Mesenchymal stem cell (in vitro differentiated cells and primary cell): ENCODE measurements at regions not wholly inside any gene's neighbourhood (a gene's known extent, or its start where the extent isn't known, plus 50 kb on each side); places are given as distances from the start of the nearest gene placed in this dataset.
A peak's percentile ranks its signal among the peaks of the same experiment; 100 is the strongest.

Experiments used
- DNase-seq: peaks from one replicate; pipeline ENCODE4 v3.0.0-alpha.2; 2013
- H2AFZ ChIP-seq: one replicate; pipeline ENCODE4 v1.6.1; 2013; ENCODE audit warnings: low read depth, mild to moderate bottlenecking, control low read depth, inconsistent platforms, low read length, moderate library complexity
- H2AK5ac ChIP-seq: 2 replicates; pipeline ENCODE4 v1.6.1; 2013; ENCODE audit warnings: low read length, moderate library complexity, mild to moderate bottlenecking, inconsistent platforms; ENCODE audit not compliant: severe bottlenecking
- H2BK120ac ChIP-seq: one replicate; pipeline ENCODE4 v1.6.1; 2013; ENCODE audit warnings: low read depth, mild to moderate bottlenecking, inconsistent platforms, low read length, moderate library complexity
- H2BK12ac ChIP-seq, 2 experiments: one replicate each; pipeline ENCODE4 v1.6.1; 2013; ENCODE audit warnings: inconsistent platforms in 2 of 2, low read length in 2 of 2, mild to moderate bottlenecking in 2 of 2, moderate library complexity in 2 of 2, control low read depth in 1 of 2
- H2BK15ac ChIP-seq: one replicate; pipeline ENCODE4 v1.6.1; 2013; ENCODE audit warnings: mild to moderate bottlenecking, low read depth, inconsistent platforms; ENCODE audit not compliant: poor library complexity, severe bottlenecking
- H2BK5ac ChIP-seq: 2 replicates; pipeline ENCODE4 v1.6.1; 2013; ENCODE audit warnings: low read depth, mild to moderate bottlenecking, low read length, control low read depth, inconsistent platforms; ENCODE audit not compliant: poor library complexity, severe bottlenecking
- H3K14ac ChIP-seq, 2 experiments: one replicate each; pipeline ENCODE4 v1.6.1; 2013; ENCODE audit warnings: inconsistent platforms in 2 of 2, low read length in 2 of 2, control low read depth in 1 of 2, mild to moderate bottlenecking in 1 of 2, moderate library complexity in 1 of 2
- H3K18ac ChIP-seq, 2 experiments: one replicate each; pipeline ENCODE4 v1.6.1; 2013; ENCODE audit warnings: inconsistent platforms in 2 of 2, low read length in 2 of 2, control low read depth in 1 of 2, low read depth in 1 of 2, mild to moderate bottlenecking in 1 of 2
- H3K23ac ChIP-seq, 2 experiments: one replicate each; pipeline ENCODE4 v1.6.1; 2013; ENCODE audit warnings: inconsistent platforms in 2 of 2, low read length in 2 of 2, mild to moderate bottlenecking in 2 of 2, moderate library complexity in 2 of 2, control low read depth in 1 of 2
- H3K27ac ChIP-seq: 2 replicates; pipeline ENCODE4 v1.5.1; 2013; ENCODE audit warnings: mild to moderate bottlenecking, moderate library complexity, low read length, control low read depth, inconsistent platforms; ENCODE audit not compliant: poor library complexity, severe bottlenecking
- H3K27me3 ChIP-seq, 2 experiments: 2 replicates each; pipeline versions ENCODE4 v1.6.1 to v1.7.0; 2013; ENCODE audit warnings: low read length in 2 of 2, mild to moderate bottlenecking in 2 of 2, moderate library complexity in 2 of 2, control low read depth in 1 of 2, inconsistent platforms in 1 of 2; ENCODE audit not compliant: control insufficient read depth in 1 of 2, insufficient read depth in 1 of 2
- H3K36me3 ChIP-seq, 2 experiments: 2 replicates each; pipeline versions ENCODE4 v1.6.1 to v1.7.0; 2013; ENCODE audit warnings: low read length in 2 of 2, control low read depth in 1 of 2, inconsistent platforms in 1 of 2, low read depth in 1 of 2, mild to moderate bottlenecking in 1 of 2; ENCODE audit not compliant: insufficient read depth in 2 of 2, control insufficient read depth in 1 of 2
- H3K4ac ChIP-seq, 2 experiments: one replicate each; pipeline ENCODE4 v1.6.1; 2013; ENCODE audit warnings: inconsistent platforms in 2 of 2, low read length in 2 of 2, mild to moderate bottlenecking in 2 of 2, moderate library complexity in 2 of 2, control low read depth in 1 of 2, low read depth in 1 of 2
- H3K4me1 ChIP-seq: 2 replicates; pipeline ENCODE4 v1.6.1; 2013; ENCODE audit warnings: low read depth, low read length, control low read depth; ENCODE audit not compliant: control insufficient read depth, insufficient read depth
- H3K4me2 ChIP-seq: 2 replicates; pipeline ENCODE4 v1.6.1; 2013; ENCODE audit warnings: low read length, mild to moderate bottlenecking, inconsistent platforms; ENCODE audit not compliant: poor library complexity, severe bottlenecking
- H3K4me3 ChIP-seq, 2 experiments: 2 replicates each; pipeline versions ENCODE4 v1.5.1 to v1.7.0; 2013; ENCODE audit warnings: low read length in 2 of 2, mild to moderate bottlenecking in 2 of 2, control low read depth in 1 of 2, low read depth in 1 of 2; ENCODE audit not compliant: insufficient read depth in 1 of 2
- H3K79me1 ChIP-seq: replicated peaks from 2 replicates; pipeline ENCODE4 v1.6.1; 2013; ENCODE audit warnings: mild to moderate bottlenecking, control low read depth, low read length, inconsistent platforms; ENCODE audit not compliant: poor library complexity, severe bottlenecking
- H3K9ac ChIP-seq: 2 replicates; pipeline ENCODE4 v1.7.0; 2013; ENCODE audit warnings: mild to moderate bottlenecking, low read length, moderate library complexity
- H3K9me3 ChIP-seq: 2 replicates; pipeline ENCODE4 v1.7.0; 2013; ENCODE audit warnings: mild to moderate bottlenecking, low read length; ENCODE audit not compliant: control insufficient read depth
- H4K8ac ChIP-seq: one replicate; pipeline ENCODE4 v1.6.1; 2013; ENCODE audit warnings: inconsistent platforms, mild to moderate bottlenecking, low read length, moderate library complexity
- H4K91ac ChIP-seq: one replicate; pipeline ENCODE4 v1.6.1; 2013; ENCODE audit warnings: mild to moderate bottlenecking, low read length, inconsistent platforms
- WGBS: methylation state at CpG from one replicate; pipeline ENCODE4 v1.1.7; 2013; ENCODE audit warnings: mixed read lengths; 5-methylcytosine and 5-hydroxymethylcytosine counted together

GRCh38 chr2:167506395-167506794 is 618.1 kb downstream of the XIRP2 start:
- Histone ChIP-seq H3K4me1 (peaks cover 4% of the 10 kb centered on the region), H3K79me1 (no peaks in the 10 kb centered on the region), H3K4me2 (no peak overlapping the region), H2BK120ac (no peak overlapping the region), H2BK15ac (no peak overlapping the region), H4K91ac (no peak overlapping the region), H3K9me3 (no peaks in the 10 kb centered on the region), H3K23ac (no peak overlapping the region), H3K4me3 (no peak overlapping the region), H3K36me3 (no peaks in the 10 kb centered on the region), H3K14ac (no peak overlapping the region), H3K27ac (no peak overlapping the region), H3K9ac (no peak overlapping the region), H2BK12ac (no peak overlapping the region), H2AFZ (no peak overlapping the region), H3K27me3 (no peaks in the 10 kb centered on the region), H3K4ac (no peak overlapping the region), H2AK5ac (no peak overlapping the region), H2BK5ac (no peak overlapping the region), H4K8ac (no peak overlapping the region), H3K18ac (no peak overlapping the region)
- peak; percentile 34 for DNase-seq
- no CpG with 5 or more reads among the region's 1 CpG for WGBS

- no peak overlapping the region for H2BK5ac ChIP-seq
- peaks cover 4% of the 10 kb centered on the region for H3K4me1 ChIP-seq
- H3K4me2 ChIP-seq = no peak overlapping the region
- H4K8ac ChIP-seq = no peak overlapping the region
- no peaks in the 10 kb centered on the region for H3K36me3 ChIP-seq
- H2AK5ac ChIP-seq = no peak overlapping the region
- H3K27me3 ChIP-seq = no peaks in the 10 kb centered on the region
- H3K4me3 ChIP-seq = no peak overlapping the region
- H2AFZ ChIP-seq = no peak overlapping the region
- H3K14ac ChIP-seq = no peak overlapping the region
- H3K18ac ChIP-seq = no peak overlapping the region
- no peak overlapping the region for H3K27ac ChIP-seq
- H3K9ac ChIP-seq = no peak overlapping the region
- H3K4ac ChIP-seq = no peak overlapping the region
- H4K91ac ChIP-seq = no peak overlapping the region
- H2BK120ac ChIP-seq = no peak overlapping the region
- no peak for DNase-seq
- H3K23ac ChIP-seq = no peak overlapping the region
- H2BK15ac ChIP-seq = no peak overlapping the region
- H3K9me3 ChIP-seq = no peaks in the 10 kb centered on the region
- H3K79me1 ChIP-seq = no peaks in the 10 kb centered on the region
- no peak overlapping the region for H2BK12ac ChIP-seq
Measured at GRCh38 chr2:167504695-167505094, 616.4 kb downstream of the XIRP2 start.

GRCh38 chr2:167504061-167504460 is 615.8 kb downstream of the XIRP2 start:
- no peak overlapping the region for H2BK5ac ChIP-seq
- H3K79me1 ChIP-seq = no peaks in the 10 kb centered on the region
- DNase-seq = no peak
- no peak overlapping the region for H3K4ac ChIP-seq
- no peaks in the 10 kb centered on the region for H3K9me3 ChIP-seq
- H2BK12ac ChIP-seq = no peak overlapping the region
- H3K4me2 ChIP-seq = no peak overlapping the region
- H3K4me3 ChIP-seq = no peak overlapping the region
- no peak overlapping the region for H4K91ac ChIP-seq
- H3K18ac ChIP-seq = no peak overlapping the region
- no peak overlapping the region for H2BK15ac ChIP-seq
- H3K4me1 ChIP-seq = peaks cover 3% of the 10 kb centered on the region
- H3K36me3 ChIP-seq = no peaks in the 10 kb centered on the region
- no peak overlapping the region for H3K27ac ChIP-seq
- H3K14ac ChIP-seq = no peak overlapping the region
- H3K9ac ChIP-seq = no peak overlapping the region
- H3K27me3 ChIP-seq = no peaks in the 10 kb centered on the region
- no peak overlapping the region for H4K8ac ChIP-seq
- H3K23ac ChIP-seq = no peak overlapping the region
- H2AK5ac ChIP-seq = no peak overlapping the region
- H2BK120ac ChIP-seq = no peak overlapping the region
- no peak overlapping the region for H2AFZ ChIP-seq

GRCh38 chr2:167501618-167502017 is 613.3 kb downstream of the XIRP2 start:
- WGBS = 100% methylated on average over 1 of the region's 1 CpG
- no peak overlapping the region for H2BK15ac ChIP-seq
- no peaks in the 10 kb centered on the region for H3K36me3 ChIP-seq
- no peak overlapping the region for H2BK12ac ChIP-seq
- no peak overlapping the region for H2AK5ac ChIP-seq
- no peaks in the 10 kb centered on the region for H3K9me3 ChIP-seq
- H3K4me1 ChIP-seq = peaks cover 3% of the 10 kb centered on the region
- no peak overlapping the region for H3K9ac ChIP-seq
- no peak overlapping the region for H3K18ac ChIP-seq
- no peak overlapping the region for H3K14ac ChIP-seq
- DNase-seq = no peak
- no peak overlapping the region for H2AFZ ChIP-seq
- H3K79me1 ChIP-seq = no peaks in the 10 kb centered on the region
- H3K4me3 ChIP-seq = no peak overlapping the region
- no peak overlapping the region for H2BK120ac ChIP-seq
- H3K4ac ChIP-seq = no peak overlapping the region
- H4K91ac ChIP-seq = no peak overlapping the region
- no peaks in the 10 kb centered on the region for H3K27me3 ChIP-seq
- no peak overlapping the region for H2BK5ac ChIP-seq
- no peak overlapping the region for H4K8ac ChIP-seq
- H3K4me2 ChIP-seq = no peak overlapping the region
- no peak overlapping the region for H3K23ac ChIP-seq
- H3K27ac ChIP-seq = no peak overlapping the region
